HG03460 (cell line): ENCODE measurements at regions not wholly inside any gene's neighbourhood (a gene's known extent, or its start where the extent isn't known, plus 50 kb on each side); places are given as distances from the start of the nearest gene placed in this dataset.
"Not testable (repeated sequence)": the region's sequence is repeated elsewhere in the genome, so short reads cannot be mapped to it uniquely, and the experiment has no call there.

Experiments
- ATAC-seq: cut with Tn5 transposase; IDR thresholded peaks from one replicate; pipeline ENCODE4 v1.9.1; 2021; ENCODE audit not compliant: unreplicated experiment

- no peak for ATAC-seq
These were observed 58.4 kb upstream of the PPP1R12A start for GRCh38 chr12:79993106-79993862.

- ATAC-seq: no peak
These were observed 56.7 kb upstream of the PPP1R12A start for GRCh38 chr12:79991586-79991985.

- ATAC-seq: not testable (repeated sequence)
These were observed 55.8 kb upstream of the PPP1R12A start for GRCh38 chr12:79990509-79991338.

GRCh38 chr12:79988368-79988767 is 53.5 kb upstream of the PPP1R12A start:
- no peak for ATAC-seq

- ATAC-seq: no peak
These were observed 52.8 kb upstream of the PPP1R12A start for GRCh38 chr12:79987731-79988130.
